ENCODE measurements at regions not wholly inside any gene's neighbourhood (a gene's known extent, or its start where the extent isn't known, plus 50 kb on each side); places are given as distances from the start of the nearest gene placed in this dataset.

- no peak overlapping the region for H3K4me2 ChIP-seq (ENCODE audit: low read length)
- H4K20me1 ChIP-seq (ENCODE audit: insufficient read depth, low read length): no peaks in the 10 kb centered on the region
- H3K79me2 ChIP-seq (ENCODE audit: insufficient read depth, low read depth, low read length): no peaks in the 10 kb centered on the region
- CTCF ChIA-PET (ENCODE audit: unreplicated experiment): no interaction called here
- H3K4me3 ChIP-seq (ENCODE audit: low read depth, low read length, poor library complexity, severe bottlenecking): no peak overlapping the region
- no peak overlapping the region for H2AFZ ChIP-seq (ENCODE audit: low read length)
- H3K9me2 ChIP-seq (ENCODE audit: insufficient read depth, low read length): no peaks in the 10 kb centered on the region
- H3K9me3 ChIP-seq (ENCODE audit: low read length): no peaks in the 10 kb centered on the region
- TF ChIP-seq EZH2phosphoT487 (IDR thresholded peaks at IDR 0.05; ENCODE audit: borderline replicate concordance, low read depth, low read length): no peak
- TF ChIP-seq CTCF (conservative IDR thresholded peaks at IDR 0.05; ENCODE audit: low read length): no peak
- POLR2A ChIA-PET: no interaction called here
- no peak overlapping the region for H3K27ac ChIP-seq (ENCODE audit: low read depth, low read length, poor library complexity, severe bottlenecking)
- H3K4me1 ChIP-seq (ENCODE audit: insufficient read depth, low read length, poor library complexity, severe bottlenecking): no peaks in the 10 kb centered on the region
- intact Hi-C loops (cut with micrococcal nuclease; ENCODE audit: unreplicated experiment): no loop called here
- no TSS peak for BruUV-seq (replicated peaks)
- H3K36me3 ChIP-seq (ENCODE audit: insufficient read depth, low read length): no peaks in the 10 kb centered on the region
- no peak for DNase-seq (ENCODE audit: low spot score)
Observed at GRCh38 chr6:15082708-15083107, 163.2 kb upstream of the JARID2 start.

- no peaks in the 10 kb centered on the region for H3K36me3 ChIP-seq (ENCODE audit: insufficient read depth, low read length)
- no TSS peak for BruUV-seq (replicated peaks)
- intact Hi-C loops (cut with micrococcal nuclease; ENCODE audit: unreplicated experiment): no loop called here
- H3K27ac ChIP-seq (ENCODE audit: low read depth, low read length, poor library complexity, severe bottlenecking): no peak overlapping the region
- CTCF ChIA-PET (ENCODE audit: unreplicated experiment): no interaction called here
- POLR2A ChIA-PET: interaction anchor here (0.7 kb wide), 1 partner anchor 777 kb away, joined by 5 read pairs; no protein-coding TSS in a partner anchor
- no peak overlapping the region for H3K4me2 ChIP-seq (ENCODE audit: low read length)
- no peaks in the 10 kb centered on the region for H3K4me1 ChIP-seq (ENCODE audit: insufficient read depth, low read length, poor library complexity, severe bottlenecking)
- no peaks in the 10 kb centered on the region for H4K20me1 ChIP-seq (ENCODE audit: insufficient read depth, low read length)
- no peak for TF ChIP-seq CTCF (conservative IDR thresholded peaks at IDR 0.05; ENCODE audit: low read length)
- no peak for TF ChIP-seq EZH2phosphoT487 (IDR thresholded peaks at IDR 0.05; ENCODE audit: borderline replicate concordance, low read depth, low read length)
- H3K4me3 ChIP-seq (ENCODE audit: low read depth, low read length, poor library complexity, severe bottlenecking): no peak overlapping the region
- no peak overlapping the region for H2AFZ ChIP-seq (ENCODE audit: low read length)
- no peaks in the 10 kb centered on the region for H3K9me2 ChIP-seq (ENCODE audit: insufficient read depth, low read length)
- no peaks in the 10 kb centered on the region for H3K79me2 ChIP-seq (ENCODE audit: insufficient read depth, low read depth, low read length)
- DNase-seq (ENCODE audit: low spot score): peak; percentile 16
- H3K9me3 ChIP-seq (ENCODE audit: low read length): no peaks in the 10 kb centered on the region
Observed at GRCh38 chr6:15086348-15087158, 159.3 kb upstream of the JARID2 start.

GRCh38 chr6:15087186-15087589 is 158.7 kb upstream of the JARID2 start:
- no peak overlapping the region for H2AFZ ChIP-seq (ENCODE audit: low read length)

More at GRCh38 chr6:15087186-15087589, 158.7 kb upstream of the JARID2 start:
- no peaks in the 10 kb centered on the region for H3K4me1 ChIP-seq (ENCODE audit: insufficient read depth, low read length, poor library complexity, severe bottlenecking)
- intact Hi-C loops (cut with micrococcal nuclease; ENCODE audit: unreplicated experiment): no loop called here
- no peak for DNase-seq (ENCODE audit: low spot score)
- POLR2A ChIA-PET: interaction anchor here (0.5 kb wide), 1 partner anchor 261 kb away, joined by 3 read pairs; no protein-coding TSS in a partner anchor
- H3K27ac ChIP-seq (ENCODE audit: low read depth, low read length, poor library complexity, severe bottlenecking): no peak overlapping the region
- no peak for TF ChIP-seq EZH2phosphoT487 (IDR thresholded peaks at IDR 0.05; ENCODE audit: borderline replicate concordance, low read depth, low read length)
- TF ChIP-seq CTCF (conservative IDR thresholded peaks at IDR 0.05; ENCODE audit: low read length): no peak
- CTCF ChIA-PET (ENCODE audit: unreplicated experiment): no interaction called here
- H3K4me2 ChIP-seq (ENCODE audit: low read length): no peak overlapping the region
- no peaks in the 10 kb centered on the region for H3K9me3 ChIP-seq (ENCODE audit: low read length)
- no peaks in the 10 kb centered on the region for H4K20me1 ChIP-seq (ENCODE audit: insufficient read depth, low read length)
- no peaks in the 10 kb centered on the region for H3K36me3 ChIP-seq (ENCODE audit: insufficient read depth, low read length)
- H3K79me2 ChIP-seq (ENCODE audit: insufficient read depth, low read depth, low read length): no peaks in the 10 kb centered on the region
- no TSS peak for BruUV-seq (replicated peaks)
- H3K9me2 ChIP-seq (ENCODE audit: insufficient read depth, low read length): no peaks in the 10 kb centered on the region
- H3K4me3 ChIP-seq (ENCODE audit: low read depth, low read length, poor library complexity, severe bottlenecking): no peak overlapping the region
